B cell (primary cell): ENCODE measurements at regions not wholly inside any gene's neighbourhood (a gene's known extent, or its start where the extent isn't known, plus 50 kb on each side); places are given as distances from the start of the nearest gene placed in this dataset.

Experiments used
- CTCF ChIP-seq: fragments of 200-600 bp; IDR thresholded peaks from one replicate; pipeline ENCODE4 v1.8.0; 2022; ENCODE audit warnings: antibody characterized with exemption, mild to moderate bottlenecking
- EZH2 ChIP-seq: IDR thresholded peaks from 2 replicates; pipeline ENCODE4 v1.6.1; 2012; ENCODE audit warnings: borderline replicate concordance, low read depth, mild to moderate bottlenecking, moderate library complexity, low read length; ENCODE audit not compliant: insufficient read depth, poor library complexity, severe bottlenecking

GRCh38 chr6:170087941-170088581 is 202.8 kb downstream of the DLL1 start:
- TF ChIP-seq CTCF (no peak), EZH2 (no peak)
